ENCODE measurements at regions not wholly inside any gene's neighbourhood (a gene's known extent, or its start where the extent isn't known, plus 50 kb on each side); places are given as distances from the start of the nearest gene placed in this dataset.

DNA sequence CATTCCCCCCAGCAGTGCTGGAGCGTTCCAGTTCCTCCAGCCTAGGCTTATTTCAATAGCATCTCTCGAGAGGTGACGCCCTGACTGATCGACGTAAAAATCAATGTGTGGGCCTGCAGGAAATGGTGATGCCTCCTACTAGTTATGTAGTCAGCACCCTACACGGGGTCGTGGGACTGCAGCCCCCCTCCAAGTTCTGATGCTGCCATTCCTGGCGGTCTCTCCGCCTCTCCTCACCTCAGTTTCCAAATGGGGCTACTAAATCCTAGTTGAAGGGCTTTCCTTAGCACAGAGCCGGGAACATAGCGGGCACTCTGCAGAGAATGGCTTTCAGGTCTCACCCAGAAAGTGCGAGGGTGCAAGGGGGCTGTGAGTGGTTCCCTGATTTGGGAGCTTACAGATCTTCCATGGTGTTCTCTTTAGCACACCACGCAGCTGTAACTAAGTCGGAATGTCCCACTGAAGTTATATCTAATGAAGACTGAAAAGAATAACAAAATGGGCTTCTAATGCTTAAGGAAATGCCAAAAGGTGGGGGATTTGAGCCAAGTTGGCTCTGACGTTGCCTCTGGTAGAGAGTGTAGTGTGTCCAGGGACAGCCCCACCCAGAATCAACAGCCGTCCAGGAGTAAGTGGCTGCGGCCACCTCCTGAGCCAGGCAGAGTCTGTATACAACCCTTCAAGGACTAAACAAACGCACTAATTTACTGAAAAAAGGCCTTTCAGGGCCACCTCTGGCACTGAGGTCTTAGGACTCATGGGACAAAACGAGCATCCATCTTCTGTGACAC, 299.7 kb upstream of the FOXF1 start:
- no peak for DNase-seq (ENCODE audit: low read depth in 2 of 3, low spot score in 2 of 3)

DNA sequence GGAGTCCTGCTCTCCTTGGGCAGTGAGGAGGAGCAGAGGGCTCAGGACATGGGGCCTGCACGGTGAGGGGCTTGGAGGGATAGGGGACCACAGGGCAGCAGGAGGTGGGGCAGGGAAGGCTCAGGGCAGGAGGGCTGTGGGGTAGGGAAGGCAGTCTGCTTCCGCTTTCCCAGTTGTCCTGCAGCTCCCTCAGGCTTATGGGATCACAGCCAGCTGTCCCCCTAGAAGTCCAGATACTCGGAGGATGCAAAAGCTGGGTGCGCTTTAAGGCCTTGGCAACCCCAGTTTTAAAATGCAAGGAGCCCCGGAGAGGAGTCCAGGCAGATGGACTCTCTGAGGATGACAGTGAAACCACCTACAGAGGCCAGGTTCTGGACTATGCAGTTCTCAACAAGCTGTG, 299.1 kb upstream of the FOXF1 start:
- no peak for DNase-seq (ENCODE audit: low read depth in 2 of 3, low spot score in 2 of 3)

DNA sequence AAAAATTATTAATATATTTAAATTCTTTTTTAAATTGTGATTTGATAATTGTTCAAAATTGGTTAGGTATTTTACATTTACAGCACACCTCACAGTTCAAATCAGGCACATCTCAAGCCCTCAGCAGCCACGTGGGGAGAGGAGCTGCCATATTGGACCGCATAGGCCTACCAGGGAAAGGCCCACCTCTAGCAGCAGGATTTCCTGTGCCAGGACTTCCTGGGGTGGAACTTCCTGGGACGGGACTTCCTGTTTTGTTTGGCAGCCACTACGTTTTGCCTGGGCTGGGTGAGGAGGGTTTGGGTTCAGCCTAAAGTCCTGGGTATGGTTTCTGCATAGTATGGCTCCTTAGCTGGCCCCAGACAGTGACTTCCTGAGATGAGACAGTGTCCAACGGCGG, 298.5 kb upstream of the FOXF1 start:
- DNase-seq (ENCODE audit: low read depth in 2 of 3, low spot score in 2 of 3) = no peak

DNA sequence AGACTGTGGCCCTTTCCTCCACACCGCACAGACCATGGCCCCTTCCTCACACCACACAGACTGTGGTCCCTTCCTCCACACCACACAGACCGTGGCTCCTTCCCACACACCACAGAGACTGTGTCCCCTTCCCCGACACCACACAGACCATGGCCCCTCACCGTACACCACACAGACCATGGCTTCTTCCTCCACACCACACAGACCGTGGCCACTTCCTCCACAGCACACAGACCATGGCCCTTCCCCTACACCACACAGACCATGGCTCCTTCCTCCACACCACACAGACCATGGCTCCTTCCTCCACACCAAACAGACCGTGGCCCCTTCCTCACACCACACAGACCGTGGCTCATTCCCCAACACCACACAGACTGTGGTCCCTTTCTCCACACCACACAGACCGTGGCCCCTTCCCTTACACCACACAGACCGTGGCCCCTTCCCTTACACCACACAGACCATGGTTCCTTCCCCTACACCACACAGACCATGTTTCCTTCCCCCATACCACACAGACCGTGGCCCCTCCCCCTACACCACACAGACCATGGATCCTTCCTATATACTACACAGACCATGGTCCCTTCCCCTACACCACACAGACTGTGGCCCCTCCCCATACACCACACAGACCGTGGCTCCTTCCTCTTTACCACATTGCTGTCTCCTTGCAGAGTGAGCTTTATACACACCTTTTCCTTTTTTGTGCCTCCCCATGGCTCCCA, 297.5 kb upstream of the FOXF1 start:
- no peak for DNase-seq (ENCODE audit: low read depth in 2 of 3, low spot score in 2 of 3)

DNA sequence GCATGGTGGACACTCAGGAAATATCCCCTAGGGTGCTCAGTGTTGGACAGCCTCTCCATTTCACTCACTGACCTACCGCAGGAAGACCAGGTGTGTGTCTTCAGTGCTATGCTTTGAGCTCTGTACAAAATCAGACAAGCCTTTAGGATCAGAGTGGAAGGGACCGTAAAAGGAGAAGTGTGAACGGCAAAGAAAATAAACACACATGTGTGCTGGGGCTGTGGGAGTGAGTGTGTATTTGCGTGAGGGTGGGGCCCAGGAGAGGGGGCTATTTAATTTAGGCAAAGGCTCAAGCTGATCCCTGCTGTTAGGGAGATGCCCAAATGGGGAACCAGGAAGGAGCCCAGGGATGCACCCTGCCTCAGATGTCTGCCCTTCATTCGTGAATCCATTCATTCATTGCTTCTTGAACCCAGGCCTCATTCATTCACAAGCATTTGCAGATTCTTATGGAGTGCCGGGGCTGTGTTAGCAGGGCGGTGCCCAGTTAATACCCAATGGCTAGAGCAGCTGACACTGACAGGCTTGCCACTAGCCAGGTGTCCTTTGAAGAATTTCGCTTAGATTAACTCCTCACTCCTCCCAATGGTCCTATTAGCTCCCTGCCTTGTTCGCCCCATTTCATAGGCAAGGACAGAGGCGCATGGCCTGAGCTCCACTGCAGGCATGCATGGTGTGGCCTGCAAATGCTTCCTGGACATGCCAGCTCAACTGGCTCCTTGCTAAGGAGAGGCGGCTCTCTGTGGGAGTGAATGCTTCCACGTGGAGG, 296.7 kb upstream of the FOXF1 start:
- DNase-seq (ENCODE audit: low read depth in 2 of 3, low spot score in 2 of 3) = no peak

DNA sequence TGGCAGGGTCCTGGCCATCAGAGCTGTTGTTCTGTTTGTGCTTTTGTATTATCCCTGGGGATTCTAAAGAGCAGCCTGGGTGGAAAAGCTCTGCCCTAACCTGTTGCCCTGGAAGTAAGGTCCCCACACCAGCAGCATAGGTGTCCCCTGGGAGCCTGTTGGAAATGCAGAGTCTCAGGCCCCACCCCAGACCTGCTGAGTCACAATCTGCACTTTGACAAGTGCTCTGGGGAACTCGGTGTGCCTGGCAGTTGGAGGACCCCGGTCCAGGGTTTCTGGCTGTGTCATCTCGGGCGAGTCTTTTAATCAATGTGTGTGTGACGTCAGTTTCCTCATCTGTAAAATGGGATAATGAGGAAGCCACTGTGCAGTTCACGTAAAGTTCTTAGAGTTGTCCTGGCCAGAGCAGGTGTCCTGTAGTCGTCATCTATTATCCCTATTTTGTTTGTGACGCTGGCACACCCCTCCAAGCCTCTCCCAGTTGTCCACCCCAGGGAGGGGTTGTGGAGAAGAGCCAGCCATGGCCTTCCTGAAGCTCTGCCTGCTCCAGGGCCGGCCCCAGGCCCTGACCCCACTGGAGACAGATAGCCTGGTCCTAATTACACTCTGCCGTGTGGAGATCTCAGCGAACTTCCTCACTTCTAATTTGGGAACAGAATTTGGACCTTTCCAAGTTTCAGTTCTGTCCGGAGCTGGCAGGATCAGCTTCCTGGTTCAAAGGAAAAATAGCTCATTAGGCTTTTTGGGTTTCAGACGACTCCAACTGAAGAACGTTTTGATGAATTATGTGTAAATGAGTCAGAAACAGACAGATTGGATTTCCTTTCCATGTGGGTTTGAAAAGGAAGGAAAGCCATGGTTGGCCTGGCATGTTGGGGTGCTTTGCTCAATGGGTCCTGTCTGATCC, 295.7 kb upstream of the FOXF1 start:
- no peak for DNase-seq (ENCODE audit: low read depth in 2 of 3, low spot score in 2 of 3)

DNA sequence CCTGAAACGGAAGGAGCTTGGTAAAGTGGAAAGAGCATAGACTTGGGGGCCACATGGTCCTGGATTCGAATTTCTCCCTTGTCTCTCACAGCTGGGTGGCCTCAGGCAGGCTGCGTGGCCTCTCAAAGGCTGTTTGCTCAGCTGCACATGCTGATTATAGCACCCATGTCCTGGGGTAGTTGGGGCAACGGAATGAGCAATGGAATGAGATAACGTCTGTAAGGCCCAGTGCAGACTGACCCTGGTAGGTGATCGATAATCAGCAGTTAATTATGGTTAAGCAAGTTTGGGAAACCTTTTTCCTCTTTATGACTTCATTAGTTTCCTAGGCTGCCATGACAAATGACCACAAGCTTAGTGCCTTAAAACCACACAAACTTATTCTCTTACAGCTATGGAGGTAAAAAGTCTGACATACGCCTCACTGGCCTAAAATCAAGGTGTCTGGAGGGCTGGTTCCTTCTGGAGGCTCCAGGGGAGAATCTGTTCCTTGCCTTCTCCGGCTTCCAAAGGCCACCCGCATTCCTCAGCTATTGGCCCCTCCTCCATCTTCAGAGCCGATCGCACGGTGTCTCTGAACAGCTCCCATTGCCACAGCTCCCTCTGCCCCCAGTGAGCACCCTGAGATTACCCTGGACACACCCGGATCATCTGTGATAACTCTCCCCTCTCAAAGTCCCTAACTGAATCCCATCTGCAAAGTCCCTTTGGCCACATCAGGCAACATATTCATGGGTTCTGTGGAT, 294.9 kb upstream of the FOXF1 start:
- no peak for DNase-seq (ENCODE audit: low read depth in 2 of 3, low spot score in 2 of 3)

DNA sequence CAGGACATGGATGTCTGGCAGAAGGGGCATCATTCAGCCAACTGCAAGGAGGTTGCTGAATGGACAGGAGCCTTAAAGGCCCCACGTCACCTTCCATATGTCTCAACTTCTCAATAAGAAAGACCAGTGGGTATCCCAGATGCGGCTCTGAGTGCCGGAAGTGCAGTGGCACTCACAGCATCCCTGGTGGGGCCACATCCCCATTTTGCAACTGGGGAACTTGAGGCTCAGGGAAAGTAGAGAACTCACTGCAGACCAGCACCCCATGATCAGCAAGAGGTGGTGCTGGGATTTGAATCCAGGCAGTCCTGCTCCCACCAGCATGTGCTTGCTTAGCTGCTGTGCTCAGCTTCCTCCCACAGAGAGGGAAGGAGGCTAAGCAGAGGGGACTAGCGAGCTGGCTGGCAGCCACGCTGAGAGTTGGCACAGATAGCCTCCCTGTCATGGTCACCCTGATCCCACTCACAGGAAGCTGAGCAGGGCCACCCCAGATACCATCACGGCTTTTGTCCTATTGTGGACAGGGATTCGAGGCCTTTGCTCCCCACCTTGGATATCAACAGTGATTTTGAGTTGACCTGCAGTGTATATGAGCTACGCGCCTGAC, 294.2 kb upstream of the FOXF1 start:
- no peak for DNase-seq (ENCODE audit: low read depth in 2 of 3, low spot score in 2 of 3)

DNA sequence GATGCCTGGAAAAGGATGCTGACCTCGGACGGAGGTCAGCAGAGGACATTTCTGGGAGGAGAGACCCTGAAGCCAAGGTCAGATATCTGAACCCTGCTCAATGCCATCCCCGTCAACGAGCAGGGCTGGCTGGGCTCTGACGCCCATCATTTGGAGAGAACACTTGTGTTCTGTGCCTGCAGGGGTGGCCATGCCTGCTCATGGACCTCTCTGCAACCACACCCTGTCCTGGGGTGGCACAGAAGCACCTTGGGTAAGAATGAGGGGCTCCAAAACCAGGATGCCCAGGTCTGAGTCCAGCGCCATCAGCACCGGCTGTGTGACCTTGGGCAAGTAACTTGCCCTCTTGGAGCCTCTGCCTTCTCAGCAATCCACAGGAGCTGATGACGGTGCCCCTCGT, 293.7 kb upstream of the FOXF1 start:
- DNase-seq (ENCODE audit: low read depth in 2 of 3, low spot score in 2 of 3) = no peak

DNA sequence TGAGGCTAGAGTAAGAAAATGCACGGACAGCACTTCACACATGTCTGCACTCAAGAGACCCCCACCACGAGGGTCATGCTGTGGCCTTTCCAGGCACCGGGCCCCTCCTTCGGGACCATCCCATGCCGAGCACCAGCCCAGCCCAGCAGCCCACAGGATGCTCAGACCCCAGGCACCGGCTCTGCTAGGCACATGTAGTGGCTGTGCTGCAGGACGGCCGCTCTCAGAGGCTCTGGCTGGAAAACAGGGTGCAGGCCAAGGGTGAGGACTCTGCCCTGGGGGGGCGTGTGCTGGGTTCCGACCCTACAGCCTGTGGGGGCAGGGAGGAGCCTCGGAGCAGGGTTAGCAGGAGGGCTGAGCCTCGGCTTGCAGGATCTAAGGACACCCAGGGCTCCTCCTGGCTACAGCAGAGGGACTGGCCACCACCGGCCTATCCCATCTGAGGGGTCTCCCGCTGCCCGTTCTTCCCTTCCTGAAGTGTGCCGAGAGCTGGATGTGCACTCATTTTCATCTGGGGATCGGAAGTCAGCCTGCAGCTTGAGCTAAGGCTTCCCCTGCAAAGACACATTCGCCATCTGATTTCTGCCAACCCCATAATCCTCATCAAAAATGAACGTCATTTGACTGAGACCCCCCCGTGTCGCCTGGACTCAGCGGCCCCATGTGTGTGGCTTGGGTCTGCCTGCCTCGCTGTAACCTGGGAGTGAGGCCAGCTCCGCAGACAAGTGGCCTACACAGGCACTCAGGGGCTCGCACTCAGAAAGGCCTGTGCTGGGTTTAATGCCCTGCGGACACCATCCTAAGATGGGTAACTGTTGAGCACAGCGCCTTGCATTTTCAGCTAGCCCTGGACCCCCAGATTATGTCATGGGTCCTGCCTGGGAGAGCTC, 293.1 kb upstream of the FOXF1 start:
- no peak for DNase-seq (ENCODE audit: low read depth in 2 of 3, low spot score in 2 of 3)

DNA sequence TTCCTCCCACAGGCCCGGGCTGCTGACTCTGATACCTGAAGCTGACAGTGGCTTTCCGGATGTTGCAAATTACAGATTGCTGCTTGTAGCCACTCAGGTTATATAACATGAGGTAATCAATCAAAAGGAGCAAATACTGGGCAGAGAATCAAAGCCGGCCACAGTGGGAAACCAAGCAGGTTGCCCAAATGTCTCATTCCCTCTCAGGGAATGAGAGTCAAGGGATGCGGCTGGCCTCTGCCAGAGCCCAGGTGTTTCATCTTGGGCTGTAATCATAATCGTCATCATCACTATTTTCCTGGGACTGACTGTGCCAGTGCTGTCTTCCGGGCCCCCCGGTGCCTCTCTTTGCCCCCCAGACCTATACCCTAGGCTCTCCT, 292.4 kb upstream of the FOXF1 start:
- no peak for DNase-seq (ENCODE audit: low read depth in 2 of 3, low spot score in 2 of 3)

DNA sequence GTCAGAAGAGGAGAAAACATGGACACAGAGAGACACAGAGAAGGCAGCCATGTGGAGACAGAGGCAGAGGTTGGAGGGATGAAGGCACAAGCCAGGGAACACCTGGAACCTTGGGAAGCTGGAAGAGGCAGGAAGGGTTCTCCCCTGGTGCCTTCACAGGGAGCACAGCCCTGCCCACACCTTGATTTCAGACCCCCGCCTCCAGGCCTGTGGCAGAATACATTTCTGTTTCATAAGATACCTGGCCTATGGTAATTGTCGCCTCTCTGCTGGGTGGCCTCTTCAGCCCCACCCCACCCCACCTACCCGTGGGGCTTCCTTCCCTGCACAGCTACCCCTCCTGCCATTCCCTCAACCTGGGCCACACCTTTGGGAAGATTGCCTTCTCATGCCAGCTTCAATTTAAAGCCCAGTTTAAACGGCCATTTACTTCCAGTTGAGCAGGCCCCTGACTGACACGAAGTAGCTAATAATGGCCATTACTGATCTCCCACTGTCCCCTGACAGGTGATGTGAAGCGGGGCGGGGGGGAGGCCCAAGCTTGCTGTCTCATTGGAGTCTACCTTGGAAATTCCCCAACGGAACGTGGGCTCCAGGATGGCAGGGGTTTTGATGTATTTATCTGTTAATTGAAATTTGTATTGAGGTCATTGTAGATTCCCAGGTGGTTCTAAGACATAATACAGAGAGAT, 291.7 kb upstream of the FOXF1 start:
- no peak for DNase-seq (ENCODE audit: low read depth in 2 of 3, low spot score in 2 of 3)

DNA sequence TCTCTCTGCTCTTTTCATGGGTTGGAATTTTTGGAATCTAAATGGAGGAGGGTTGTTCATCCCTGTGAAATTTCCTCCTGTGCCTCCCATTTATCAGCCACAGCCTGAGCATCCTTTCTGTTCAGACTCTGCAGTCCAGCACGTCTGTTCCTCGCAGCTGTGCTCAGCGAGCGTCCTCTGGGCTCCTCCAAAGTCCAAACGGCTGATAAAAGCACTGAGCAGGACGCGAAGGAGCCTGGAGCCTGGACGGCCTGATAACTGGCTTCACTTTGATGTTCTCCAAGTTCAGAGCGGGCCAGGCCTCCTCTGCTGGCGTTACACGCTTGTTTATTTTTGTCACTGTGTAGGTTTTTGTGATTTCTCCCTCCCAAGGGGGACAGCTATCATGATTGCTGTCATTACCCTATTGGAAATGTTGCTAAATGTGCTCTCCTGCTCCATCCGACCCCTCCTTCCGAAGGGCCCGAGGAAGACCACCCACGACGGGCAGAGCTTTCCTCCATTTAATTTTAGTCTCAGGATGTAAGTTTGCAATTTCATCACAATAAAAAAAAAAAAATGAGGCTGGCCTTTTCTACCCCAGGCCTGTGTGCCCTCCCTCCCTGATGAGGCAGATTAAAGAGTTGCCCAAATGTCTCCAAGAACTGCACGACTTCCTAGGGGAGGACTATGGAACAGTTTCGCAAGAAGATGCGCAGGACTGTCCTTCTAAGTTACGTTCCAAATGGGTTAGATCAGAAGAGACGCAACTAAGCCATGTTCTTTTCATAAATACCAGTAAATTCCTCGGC, 290.5 kb upstream of the FOXF1 start:
- DNase-seq (ENCODE audit: low read depth in 2 of 3, low spot score in 2 of 3) = no peak

DNA sequence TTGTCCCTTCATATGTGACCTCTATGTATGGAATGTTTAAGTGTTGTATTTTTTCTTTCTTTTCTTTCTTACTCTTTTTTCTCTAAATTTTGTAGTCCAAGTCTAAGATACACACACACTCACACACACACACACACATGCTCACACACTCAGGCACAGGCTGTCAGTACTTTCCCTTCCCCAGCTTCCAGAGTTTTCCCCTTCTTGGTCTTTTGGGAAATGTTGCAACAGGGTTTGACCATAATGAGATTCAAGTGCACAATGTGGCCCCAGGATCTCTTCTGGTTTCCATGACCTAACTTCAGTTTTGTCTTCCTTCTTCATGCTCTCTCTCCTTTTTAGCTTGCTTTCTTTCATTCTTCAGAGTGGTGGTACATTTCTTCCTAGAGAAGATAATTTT, 289.8 kb upstream of the FOXF1 start:
- DNase-seq (ENCODE audit: low read depth in 2 of 3, low spot score in 2 of 3) = no peak

DNA sequence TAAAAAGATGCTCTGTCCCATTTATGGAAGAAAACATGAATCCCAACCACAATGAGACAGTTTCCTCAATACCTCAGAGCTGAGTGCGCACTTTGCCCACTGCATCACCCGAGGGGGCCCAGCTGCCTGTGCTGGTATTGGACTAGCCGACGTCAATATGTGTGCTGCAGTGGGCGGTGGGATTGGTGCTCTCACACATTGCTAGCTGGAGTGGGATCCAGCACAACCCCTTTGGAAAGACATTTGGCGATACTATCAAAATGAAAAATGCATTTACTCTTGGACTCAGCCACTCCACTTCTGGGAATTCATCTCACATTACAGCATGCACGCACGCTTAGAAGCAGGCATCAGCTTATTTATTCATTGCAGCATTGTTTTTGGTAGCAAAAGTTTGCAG, 289.2 kb upstream of the FOXF1 start:
- DNase-seq (ENCODE audit: low read depth in 2 of 3, low spot score in 2 of 3) = no peak

DNA sequence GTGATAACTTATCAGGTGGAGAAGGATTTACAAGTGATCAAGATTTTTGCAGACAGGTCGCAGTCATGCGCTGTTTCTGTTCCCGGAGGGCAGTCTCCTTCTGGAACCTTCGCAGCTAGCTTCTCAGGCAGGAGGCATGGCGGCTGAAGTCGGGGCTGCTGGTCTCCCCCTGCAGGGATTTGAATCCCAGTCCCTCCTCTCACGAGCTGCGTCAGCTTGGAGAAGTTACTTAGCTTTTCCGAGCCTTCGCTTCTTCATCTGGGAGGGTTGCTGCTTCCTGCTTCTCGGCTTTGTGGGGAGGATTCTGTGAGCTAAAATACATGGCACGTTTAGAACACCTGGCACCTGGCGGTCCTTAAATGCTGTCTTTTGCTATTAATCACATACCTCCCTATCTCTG, 287.8 kb upstream of the FOXF1 start:
- no peak for DNase-seq (ENCODE audit: low read depth in 2 of 3, low spot score in 2 of 3)

DNA sequence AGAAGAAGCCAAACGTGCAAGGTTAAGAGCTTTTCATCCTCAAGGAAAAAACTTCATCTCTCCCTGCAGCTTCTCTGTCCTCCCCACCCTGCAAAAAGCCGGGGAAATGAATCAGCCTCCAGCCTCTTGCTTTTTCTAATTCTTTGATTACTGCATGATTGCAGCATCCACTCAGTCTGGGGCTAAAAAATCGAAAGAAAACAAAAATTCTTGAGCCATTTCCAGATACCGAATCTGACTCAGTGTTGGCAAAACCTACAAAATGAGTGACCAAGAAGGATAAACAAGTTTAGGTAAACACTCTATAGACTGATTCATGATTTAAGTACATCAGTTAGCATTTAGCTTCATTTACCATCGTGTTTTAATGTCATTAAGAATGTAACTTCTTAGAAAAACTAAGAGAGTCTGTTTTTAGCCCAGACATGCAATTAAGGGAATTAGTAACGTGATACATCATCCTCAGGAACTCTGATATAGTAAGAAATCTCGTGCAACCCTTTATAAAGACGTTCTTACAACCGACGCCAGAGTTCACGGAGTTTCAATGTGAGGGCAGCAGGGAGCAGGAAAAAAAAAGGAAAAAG, 287.3 kb upstream of the FOXF1 start:
- DNase-seq (ENCODE audit: low read depth in 2 of 3, low spot score in 2 of 3) = no peak

Measured in activated CD8-positive, alpha-beta memory T cell treated with anti-CD3 and anti-CD28 coated beads for 48 hours (primary cell).